CD14-positive monocyte (primary cell): ENCODE measurements at regions not wholly inside any gene's neighbourhood (a gene's known extent, or its start where the extent isn't known, plus 50 kb on each side); places are given as distances from the start of the nearest gene placed in this dataset.

Experiments
- DNase-seq, 3 donors: peaks; one replicate each; pipeline ENCODE4 v3.0.0-alpha.2; 2011 to 2022
- H2AFZ ChIP-seq: 2 replicates; pipeline ENCODE4 v1.6.0; 2012; ENCODE audit warnings: mild to moderate bottlenecking, low read depth, low read length, inconsistent platforms; ENCODE audit not compliant: insufficient read depth, poor library complexity, severe bottlenecking
- H3K27ac ChIP-seq, 2 donors: 1 replicate in 1 of 2; 2 replicates in 1 of 2; pipeline ENCODE4 v1.5.1; 2012 to 2013; ENCODE audit warnings: low read length in 2 of 2, control low read depth in 1 of 2, inconsistent platforms in 1 of 2, low read depth in 1 of 2, mild to moderate bottlenecking in 1 of 2
- H3K27me3 ChIP-seq, 2 donors: one replicate each; pipeline versions ENCODE4 v1.6.0 to v1.6.1; 2011 to 2013; ENCODE audit warnings: low read length in 2 of 2; ENCODE audit not compliant: control insufficient read depth in 2 of 2, insufficient read depth in 2 of 2
- H3K36me3 ChIP-seq, 2 donors: replicated peaks in 1 of 2; 1 replicate in 1 of 2; 2 replicates in 1 of 2; pipeline versions ENCODE4 v1.5.1 to v1.6.1; 2012 to 2013; ENCODE audit warnings: low read length in 2 of 2, control low read depth in 1 of 2, inconsistent platforms in 1 of 2, mild to moderate bottlenecking in 1 of 2; ENCODE audit not compliant: insufficient read depth in 2 of 2, control insufficient read depth in 1 of 2
- H3K4me1 ChIP-seq, 2 donors: 1 replicate in 1 of 2; 2 replicates in 1 of 2; pipeline versions ENCODE4 v1.5.1 to v1.6.1; 2012 to 2013; ENCODE audit warnings: low read length in 2 of 2, control low read depth in 1 of 2, inconsistent platforms in 1 of 2, mild to moderate bottlenecking in 1 of 2, moderate library complexity in 1 of 2; ENCODE audit not compliant: insufficient read depth in 2 of 2, control insufficient read depth in 1 of 2
- H3K4me2 ChIP-seq: replicated peaks from 2 replicates; pipeline ENCODE3; 2012; ENCODE audit warnings: low read length, moderate library complexity, mild to moderate bottlenecking; ENCODE audit not compliant: poor library complexity, severe bottlenecking; ENCODE audit errors: extremely low read depth
- H3K4me3 ChIP-seq, 3 experiments: fragments of 200-600 bp in 1 of 3; sonication (generic) in 1 of 3; replicated peaks in 1 of 3; 1 replicate in 2 of 3; 2 replicates in 1 of 3; pipeline ENCODE4 v1.5.1; 2011 to 2013; ENCODE audit warnings: low read length in 3 of 3, mild to moderate bottlenecking in 3 of 3, control low read depth in 2 of 3, low read depth in 2 of 3, inconsistent platforms in 1 of 3, moderate library complexity in 1 of 3
- H3K79me2 ChIP-seq: 2 replicates; pipeline ENCODE4 v1.6.0; 2012; ENCODE audit warnings: mild to moderate bottlenecking, control low read depth, inconsistent platforms, low read length, moderate library complexity; ENCODE audit not compliant: insufficient read depth
- H3K9ac ChIP-seq: 2 replicates; pipeline ENCODE4 v1.6.0; 2017; ENCODE audit warnings: low read length, mild to moderate bottlenecking; ENCODE audit not compliant: insufficient read depth, poor library complexity, severe bottlenecking
- H3K9me3 ChIP-seq, 2 donors: replicated peaks in 1 of 2; 1 replicate in 1 of 2; 2 replicates in 1 of 2; pipeline versions ENCODE4 v1.5.1 to v1.6.1; 2012 to 2013; ENCODE audit warnings: low read length in 2 of 2, control low read depth in 1 of 2; ENCODE audit not compliant: control insufficient read depth in 1 of 2, insufficient read depth in 1 of 2
- H4K20me1 ChIP-seq: 2 replicates; pipeline ENCODE4 v1.6.0; 2012; ENCODE audit warnings: mild to moderate bottlenecking, low read length, control low read depth, moderate library complexity; ENCODE audit not compliant: insufficient read depth
- H3K27ac Mint-ChIP-seq, 7 donors: one replicate each; pipeline ENCODE4 v1.8.0; 2020; ENCODE audit warnings: mild to moderate bottlenecking in 7 of 7, mixed read lengths in 7 of 7, moderate library complexity in 6 of 7, inconsistent platforms in 2 of 7
- H3K27me3 Mint-ChIP-seq, 3 donors: one replicate each; pipeline ENCODE4 v1.8.0; 2021 to 2022; ENCODE audit warnings: low read depth in 3 of 3, mild to moderate bottlenecking in 3 of 3, mixed read lengths in 3 of 3, moderate library complexity in 3 of 3, inconsistent platforms in 1 of 3
- H3K36me3 Mint-ChIP-seq, 2 donors: one replicate each; pipeline ENCODE4 v1.8.0; 2020; ENCODE audit warnings: mixed read lengths in 2 of 2, inconsistent platforms in 1 of 2, mild to moderate bottlenecking in 1 of 2
- H3K4me1 Mint-ChIP-seq: one replicate; pipeline ENCODE4 v1.8.0; 2020; ENCODE audit warnings: mild to moderate bottlenecking, mixed read lengths
- H3K4me3 Mint-ChIP-seq, 2 donors: one replicate each; pipeline ENCODE4 v1.8.0; 2020; ENCODE audit warnings: mild to moderate bottlenecking in 2 of 2, mixed read lengths in 2 of 2, moderate library complexity in 1 of 2
- H3K9me3 Mint-ChIP-seq, 7 donors: one replicate each; pipeline ENCODE4 v1.8.0; 2020 to 2022; ENCODE audit warnings: mixed read lengths in 7 of 7, mild to moderate bottlenecking in 6 of 7, moderate library complexity in 6 of 7, inconsistent platforms in 2 of 7
- WGBS: methylation state at CpG from one replicate; pipeline ENCODE4 v1.1.5; 2013; ENCODE audit warnings: missing lambda C conversion rate; ENCODE audit not compliant: insufficient coverage; 5-methylcytosine and 5-hydroxymethylcytosine counted together
- intact Hi-C, 2 donors: fragments of 100-400 bp; cut with micrococcal nuclease; formaldehyde crosslinking; loops; one replicate each; pipeline versions ENCODE4 v1.15.0 to v1.15.1; 2023
- TF ChIP-seq, protein P1 (sequence below): fragments of 200-600 bp; IDR thresholded peaks from one replicate; pipeline ENCODE4 v1.8.0; 2022; ENCODE audit warnings: antibody characterized with exemption, mild to moderate bottlenecking

DNA sequence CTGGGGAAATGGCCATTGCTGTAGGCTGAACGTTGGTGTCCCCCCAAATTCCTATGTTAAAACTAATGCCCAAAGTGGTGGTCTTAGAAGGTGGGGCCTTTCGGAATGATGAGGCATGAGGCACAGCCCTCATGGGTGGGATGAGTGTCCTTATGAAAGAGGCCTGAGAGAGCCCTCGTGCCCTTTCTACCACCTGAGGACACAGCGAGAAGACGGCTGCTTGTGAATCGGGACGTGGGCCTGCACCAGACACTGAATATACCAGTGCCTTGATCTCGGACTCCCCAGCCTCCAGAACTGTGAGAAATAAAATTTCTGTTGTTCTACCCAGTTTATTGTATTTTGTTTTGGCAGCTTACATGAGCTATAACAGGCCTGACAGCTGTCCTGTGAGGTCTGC is 162.9 kb upstream of the B3GAT1 start:
- peaks cover 4 to 21% (median 9%) of the 10 kb centered on the region in 3 donors for H3K27me3 Mint-ChIP-seq
- no peaks in the 10 kb centered on the region for H3K36me3 Mint-ChIP-seq
- H2AFZ ChIP-seq: no peak overlapping the region
- H3K27ac Mint-ChIP-seq: no peak overlapping the region
- DNase-seq: no peak
- H3K9ac ChIP-seq: no peak overlapping the region
- intact Hi-C loops: no loop called here
- H3K9me3 ChIP-seq: no peaks in the 10 kb centered on the region
- H3K79me2 ChIP-seq: no peaks in the 10 kb centered on the region
- H3K36me3 ChIP-seq: no peaks in the 10 kb centered on the region
- no peak overlapping the region for H3K4me3 ChIP-seq
- no peak overlapping the region for H3K4me3 Mint-ChIP-seq
- whole genome bisulfite sequencing: 100% methylated on average over 2 of the region's 8 CpGs
- TF ChIP-seq, protein P1, sequence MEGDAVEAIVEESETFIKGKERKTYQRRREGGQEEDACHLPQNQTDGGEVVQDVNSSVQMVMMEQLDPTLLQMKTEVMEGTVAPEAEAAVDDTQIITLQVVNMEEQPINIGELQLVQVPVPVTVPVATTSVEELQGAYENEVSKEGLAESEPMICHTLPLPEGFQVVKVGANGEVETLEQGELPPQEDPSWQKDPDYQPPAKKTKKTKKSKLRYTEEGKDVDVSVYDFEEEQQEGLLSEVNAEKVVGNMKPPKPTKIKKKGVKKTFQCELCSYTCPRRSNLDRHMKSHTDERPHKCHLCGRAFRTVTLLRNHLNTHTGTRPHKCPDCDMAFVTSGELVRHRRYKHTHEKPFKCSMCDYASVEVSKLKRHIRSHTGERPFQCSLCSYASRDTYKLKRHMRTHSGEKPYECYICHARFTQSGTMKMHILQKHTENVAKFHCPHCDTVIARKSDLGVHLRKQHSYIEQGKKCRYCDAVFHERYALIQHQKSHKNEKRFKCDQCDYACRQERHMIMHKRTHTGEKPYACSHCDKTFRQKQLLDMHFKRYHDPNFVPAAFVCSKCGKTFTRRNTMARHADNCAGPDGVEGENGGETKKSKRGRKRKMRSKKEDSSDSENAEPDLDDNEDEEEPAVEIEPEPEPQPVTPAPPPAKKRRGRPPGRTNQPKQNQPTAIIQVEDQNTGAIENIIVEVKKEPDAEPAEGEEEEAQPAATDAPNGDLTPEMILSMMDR: no peak
- H3K9me3 Mint-ChIP-seq: no peaks in the 10 kb centered on the region
- no peaks in the 10 kb centered on the region for H4K20me1 ChIP-seq
- H3K27me3 ChIP-seq: peaks cover 0 to 8% of the 10 kb centered on the region in 2 donors
- H3K4me1 Mint-ChIP-seq: no peaks in the 10 kb centered on the region
- no peak overlapping the region for H3K27ac ChIP-seq
- H3K4me1 ChIP-seq: no peaks in the 10 kb centered on the region
- no peak overlapping the region for H3K4me2 ChIP-seq

DNA sequence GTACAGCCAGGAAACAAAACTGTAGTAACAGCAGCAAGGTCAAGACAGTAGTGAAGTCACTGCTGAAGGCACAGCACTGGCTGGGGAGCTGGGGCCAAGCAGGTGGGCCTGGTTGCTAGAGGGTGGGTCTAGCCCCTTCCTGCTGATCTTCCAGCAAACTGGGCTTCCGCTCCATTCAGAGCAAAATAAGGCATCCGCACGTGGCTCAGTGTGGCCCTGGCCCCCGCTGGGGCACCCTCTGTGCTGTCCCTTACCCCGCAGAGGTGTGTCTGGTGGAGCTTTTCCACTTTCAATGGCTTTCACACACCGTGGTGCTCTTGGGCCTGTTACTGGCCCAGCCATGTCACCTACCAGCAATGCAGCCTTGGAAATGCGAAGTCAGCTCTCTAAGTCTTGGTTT is 162.4 kb upstream of the B3GAT1 start:
- no peak overlapping the region for H3K27ac Mint-ChIP-seq

More for the DNA sequence above, 162.4 kb upstream of the B3GAT1 start:
- Histone ChIP-seq H3K36me3 (no peaks in the 10 kb centered on the region), H3K27ac (no peak overlapping the region), H3K4me1 (no peaks in the 10 kb centered on the region), H3K79me2 (no peaks in the 10 kb centered on the region), H4K20me1 (no peaks in the 10 kb centered on the region), H3K4me2 (no peak overlapping the region), H3K4me3 (no peak overlapping the region), H3K27me3 (peaks cover 0 to 3% of the 10 kb centered on the region in 2 donors), H3K9me3 (no peaks in the 10 kb centered on the region), H2AFZ (no peak overlapping the region), H3K9ac (no peak overlapping the region)
- WGBS: 96% methylated on average over 7 of the region's 7 CpGs
- Mint-ChIP-seq H3K9me3 (no peaks in the 10 kb centered on the region), H3K4me1 (no peaks in the 10 kb centered on the region), H3K27me3 (peaks cover 4 to 21% (median 9%) of the 10 kb centered on the region in 3 donors), H3K36me3 (no peaks in the 10 kb centered on the region), H3K4me3 (no peak overlapping the region)
- intact Hi-C loops: no loop called here
- TF ChIP-seq, protein P1: no peak
- no peak for DNase-seq
